Effector memory CD4-positive, alpha-beta T cell (primary cell): ENCODE measurements at regions not wholly inside any gene's neighbourhood (a gene's known extent, or its start where the extent isn't known, plus 50 kb on each side); places are given as distances from the start of the nearest gene placed in this dataset.

Experiments used
- DNase-seq, 3 donors: peaks; one replicate each; pipeline ENCODE4 v3.0.0-alpha.2; 2020
- H3K27ac ChIP-seq: 2 replicates; pipeline ENCODE4 v1.7.0; 2013; ENCODE audit warnings: mild to moderate bottlenecking, low read length, moderate library complexity; ENCODE audit not compliant: insufficient read depth, poor library complexity, severe bottlenecking
- H3K27me3 ChIP-seq: replicated peaks from 2 replicates; pipeline ENCODE4 v1.7.0; 2013; ENCODE audit warnings: mild to moderate bottlenecking, low read length; ENCODE audit not compliant: insufficient read depth, control insufficient read depth, poor library complexity, severe bottlenecking
- H3K36me3 ChIP-seq: 2 replicates; pipeline ENCODE4 v1.7.0; 2013; ENCODE audit warnings: mild to moderate bottlenecking, low read length, moderate library complexity; ENCODE audit not compliant: control insufficient read depth, insufficient read depth
- H3K4me1 ChIP-seq: 2 replicates; pipeline ENCODE4 v1.7.0; 2013; ENCODE audit warnings: low read length, mild to moderate bottlenecking; ENCODE audit not compliant: control insufficient read depth, insufficient read depth, poor library complexity, severe bottlenecking
- H3K4me3 ChIP-seq: 2 replicates; pipeline ENCODE4 v1.7.0; 2013; ENCODE audit warnings: low read length, low read depth, mild to moderate bottlenecking; ENCODE audit not compliant: insufficient read depth, poor library complexity, severe bottlenecking
- H3K9me3 ChIP-seq: 2 replicates; pipeline ENCODE4 v1.7.0; 2013; ENCODE audit warnings: mild to moderate bottlenecking, low read length, moderate library complexity; ENCODE audit not compliant: control insufficient read depth

DNA sequence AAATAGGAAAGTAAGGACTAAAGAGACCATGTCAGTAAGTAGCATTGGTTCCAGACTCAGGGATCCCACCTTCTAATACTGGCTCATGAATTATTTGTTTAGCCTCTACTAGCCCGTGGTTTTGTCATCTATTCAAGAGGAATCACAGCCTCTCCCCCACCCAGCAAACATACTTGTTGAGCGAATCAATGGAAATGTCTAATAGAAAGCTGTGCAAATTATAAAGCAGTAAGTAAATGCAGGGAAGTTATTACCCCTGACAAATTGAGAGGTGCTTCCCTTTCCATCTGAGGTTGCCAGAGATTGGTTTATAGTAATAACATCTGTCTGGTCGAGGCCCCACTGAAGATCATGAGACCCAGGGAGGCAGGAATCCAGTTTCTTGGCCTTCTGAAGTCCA, 219.3 kb upstream of the OSR1 start:
- no peaks in the 10 kb centered on the region for H3K27me3 ChIP-seq
- H3K4me3 ChIP-seq: no peak overlapping the region
- no peak for DNase-seq
- no peaks in the 10 kb centered on the region for H3K36me3 ChIP-seq
- no peaks in the 10 kb centered on the region for H3K4me1 ChIP-seq
- no peaks in the 10 kb centered on the region for H3K9me3 ChIP-seq
- no peak overlapping the region for H3K27ac ChIP-seq

DNA sequence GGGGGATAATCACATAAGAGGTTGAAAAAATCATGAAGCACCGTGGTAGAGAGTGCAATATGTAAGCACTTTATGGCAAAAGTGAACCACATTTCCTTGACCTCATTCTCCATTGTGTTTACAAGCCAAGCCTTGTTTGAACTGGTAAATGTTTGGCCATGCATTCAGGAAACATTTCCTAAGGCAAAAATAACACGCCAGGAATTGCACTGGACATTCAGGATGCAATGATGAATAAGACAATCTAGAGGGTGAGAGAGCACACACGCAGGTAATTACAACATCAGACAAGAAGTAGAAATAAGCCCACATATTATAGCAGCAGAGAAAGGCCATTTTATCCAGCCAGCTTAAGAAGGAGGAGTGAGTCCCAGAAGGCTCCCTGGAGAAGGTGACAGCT, 218.0 kb upstream of the OSR1 start:
- no peak overlapping the region for H3K27ac ChIP-seq
- DNase-seq: no peak

DNA sequence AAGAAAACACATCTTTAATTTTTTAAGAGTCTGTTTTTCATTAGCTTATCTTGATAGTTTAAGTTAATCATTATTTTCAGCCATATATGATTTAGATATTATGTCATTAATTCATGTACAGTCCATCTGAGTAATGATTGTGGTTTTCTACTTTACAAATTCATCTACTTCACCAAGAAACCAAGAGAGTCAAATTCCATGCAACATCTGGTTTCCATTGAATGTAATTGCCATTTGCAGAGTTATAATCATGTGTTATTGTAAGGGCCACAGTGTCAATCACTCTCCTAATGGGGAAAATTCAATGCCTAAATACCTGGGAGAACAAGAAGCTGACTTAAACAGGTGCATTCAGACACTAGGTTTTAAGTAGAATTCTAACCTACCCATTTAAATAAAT, 217.2 kb upstream of the OSR1 start:
- H3K4me3 ChIP-seq: no peak overlapping the region
- no peak for DNase-seq
- no peaks in the 10 kb centered on the region for H3K27me3 ChIP-seq
- H3K9me3 ChIP-seq: no peaks in the 10 kb centered on the region
- H3K36me3 ChIP-seq: no peaks in the 10 kb centered on the region
- H3K4me1 ChIP-seq: no peaks in the 10 kb centered on the region
- no peak overlapping the region for H3K27ac ChIP-seq

More for the DNA sequence above, 218.0 kb upstream of the OSR1 start:
- no peak overlapping the region for H3K4me3 ChIP-seq
- no peaks in the 10 kb centered on the region for H3K4me1 ChIP-seq
- H3K36me3 ChIP-seq: no peaks in the 10 kb centered on the region
- no peaks in the 10 kb centered on the region for H3K9me3 ChIP-seq
- H3K27me3 ChIP-seq: no peaks in the 10 kb centered on the region

DNA sequence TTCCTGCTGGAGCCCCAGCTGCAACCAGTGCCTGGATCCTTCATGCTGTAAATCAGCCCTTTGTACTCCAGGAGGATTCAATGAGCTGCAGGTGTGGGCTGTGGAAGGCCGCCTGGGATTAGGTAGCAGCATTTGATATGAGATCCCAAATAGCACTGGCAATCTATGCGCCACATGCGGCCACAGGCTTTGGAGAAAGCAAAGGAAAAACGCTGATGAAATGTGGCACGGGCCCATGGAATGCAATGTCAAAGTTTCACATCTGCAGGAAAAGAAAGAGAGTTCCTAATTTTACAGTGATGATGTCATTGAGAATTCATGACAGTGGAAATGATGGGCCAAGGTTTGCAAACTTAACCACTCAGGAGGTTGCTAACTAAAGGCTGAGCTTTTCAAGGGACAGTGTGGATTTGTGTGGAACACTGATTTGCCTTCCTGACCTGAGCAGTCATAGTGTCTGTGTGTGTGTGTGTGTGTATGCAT, 216.4 kb upstream of the OSR1 start:
- Histone ChIP-seq H3K27ac (no peak overlapping the region), H3K9me3 (no peaks in the 10 kb centered on the region), H3K27me3 (no peaks in the 10 kb centered on the region), H3K4me3 (no peak overlapping the region), H3K4me1 (no peaks in the 10 kb centered on the region), H3K36me3 (no peaks in the 10 kb centered on the region)
- DNase-seq: no peak

DNA sequence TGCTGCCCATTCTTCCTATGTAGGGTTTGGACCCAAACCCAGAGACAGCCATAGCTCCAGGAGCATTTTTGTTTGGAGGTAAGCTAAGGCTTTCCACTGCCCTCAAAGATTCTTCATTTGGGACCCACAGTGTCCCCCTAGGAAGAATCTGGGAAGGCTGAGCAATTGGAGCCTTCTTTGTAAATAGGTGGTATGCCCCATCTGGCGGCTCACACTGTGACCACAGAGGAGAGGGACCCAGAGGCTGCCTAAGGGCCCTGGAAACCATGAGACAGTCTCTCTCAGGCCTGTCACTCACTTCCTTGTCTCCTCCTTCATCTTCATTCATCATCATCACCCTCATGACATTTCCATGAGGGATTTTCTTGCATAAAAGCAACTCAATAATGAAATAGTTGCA, 215.4 kb upstream of the OSR1 start:
- Histone ChIP-seq H3K9me3 (no peaks in the 10 kb centered on the region), H3K27me3 (no peaks in the 10 kb centered on the region), H3K36me3 (no peaks in the 10 kb centered on the region), H3K27ac (no peak overlapping the region), H3K4me1 (no peaks in the 10 kb centered on the region), H3K4me3 (no peak overlapping the region)
- no peak for DNase-seq

DNA sequence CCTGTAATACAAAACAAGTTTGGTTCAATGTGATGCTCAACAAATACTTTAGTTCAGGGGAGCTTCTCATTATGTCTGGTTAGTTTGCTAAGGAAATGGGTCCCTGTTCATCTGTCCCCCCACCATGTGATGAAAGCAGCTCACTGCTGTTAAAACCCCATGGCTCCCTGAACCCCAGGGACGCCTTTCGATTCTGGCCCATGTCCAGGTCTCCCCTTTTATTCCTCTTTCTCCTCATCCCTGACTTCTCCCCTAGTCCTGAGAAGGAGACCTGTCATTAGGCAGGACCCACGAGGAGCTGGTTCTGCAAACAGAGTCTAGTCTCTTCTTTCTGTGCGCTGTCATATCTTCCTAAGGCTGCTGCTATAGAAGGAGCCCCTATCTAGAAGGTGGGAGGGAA, 213.3 kb upstream of the OSR1 start:
- no peaks in the 10 kb centered on the region for H3K9me3 ChIP-seq
- DNase-seq: no peak
- H3K27me3 ChIP-seq: no peaks in the 10 kb centered on the region
- no peaks in the 10 kb centered on the region for H3K36me3 ChIP-seq
- no peak overlapping the region for H3K27ac ChIP-seq
- no peaks in the 10 kb centered on the region for H3K4me1 ChIP-seq
- H3K4me3 ChIP-seq: no peak overlapping the region

DNA sequence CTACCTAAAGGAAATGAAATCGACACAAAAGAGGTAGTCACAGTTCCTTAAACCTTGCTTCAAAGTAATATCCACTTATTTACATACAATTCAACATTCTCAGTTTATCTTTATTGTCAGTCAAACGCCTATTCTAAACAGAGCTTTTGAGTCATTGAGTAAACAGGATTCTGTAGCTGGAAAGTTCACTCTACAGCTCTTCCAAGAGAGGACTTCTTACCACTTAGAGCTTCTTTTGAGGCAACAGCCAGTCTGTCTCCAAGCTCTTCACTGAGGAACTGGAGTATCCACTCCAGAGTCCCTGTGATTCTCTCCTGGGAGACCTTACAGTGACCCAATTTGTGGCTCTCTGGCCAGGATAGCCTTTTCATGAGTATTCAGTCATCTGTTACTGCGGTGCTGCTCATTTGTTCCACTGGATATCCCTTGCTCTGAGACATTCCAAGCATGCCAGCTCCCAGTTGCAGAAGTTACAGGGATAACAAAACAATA, 210.9 kb upstream of the OSR1 start:
- no peaks in the 10 kb centered on the region for H3K9me3 ChIP-seq
- DNase-seq: no peak
- H3K27ac ChIP-seq: no peak overlapping the region
- no peaks in the 10 kb centered on the region for H3K36me3 ChIP-seq
- no peaks in the 10 kb centered on the region for H3K4me1 ChIP-seq
- H3K4me3 ChIP-seq: no peak overlapping the region
- H3K27me3 ChIP-seq: no peaks in the 10 kb centered on the region

DNA sequence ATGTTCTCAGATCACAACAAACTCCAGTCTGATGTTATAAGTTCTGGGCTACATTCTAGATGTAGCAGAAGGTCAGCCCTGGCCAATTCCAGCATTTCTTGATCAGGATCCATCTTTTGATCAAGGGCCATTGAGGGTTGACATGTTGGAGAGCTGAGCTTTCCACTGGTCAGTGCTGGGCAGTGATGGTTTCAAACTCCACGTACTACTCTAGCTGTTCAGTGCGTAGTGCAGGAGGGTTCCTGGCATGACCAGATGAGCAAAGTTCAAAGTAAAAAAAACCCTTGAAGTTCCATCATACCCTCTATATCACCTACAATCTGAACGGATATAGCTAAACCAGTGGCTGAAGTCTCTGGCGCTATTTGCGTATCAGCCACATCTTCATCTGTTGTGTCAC, 210.4 kb upstream of the OSR1 start:
- H3K27ac ChIP-seq: no peak overlapping the region
- no peaks in the 10 kb centered on the region for H3K27me3 ChIP-seq
- no peaks in the 10 kb centered on the region for H3K4me1 ChIP-seq
- no peak overlapping the region for H3K4me3 ChIP-seq
- no peak for DNase-seq
- no peaks in the 10 kb centered on the region for H3K9me3 ChIP-seq
- H3K36me3 ChIP-seq: no peaks in the 10 kb centered on the region

DNA sequence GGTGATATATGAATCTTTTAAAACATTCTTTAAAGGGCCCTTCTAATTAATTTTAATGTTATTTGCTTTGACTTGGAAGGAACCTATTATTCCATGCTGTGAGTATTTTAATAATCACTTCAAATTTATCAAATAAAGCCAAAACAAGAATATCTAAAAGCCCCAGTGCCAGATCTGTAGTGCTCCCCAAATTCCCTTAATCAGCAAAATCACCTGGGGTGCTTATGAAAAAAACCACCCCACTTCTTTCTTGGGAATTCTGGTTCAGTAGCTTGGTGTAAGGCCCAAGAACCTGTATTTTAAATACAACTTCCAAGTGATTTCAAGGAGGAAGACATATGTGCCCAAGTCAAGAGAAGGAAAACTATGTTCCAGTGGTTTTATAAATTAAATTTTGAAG, 202.4 kb upstream of the OSR1 start:
- H3K4me3 ChIP-seq: no peak overlapping the region
- H3K4me1 ChIP-seq: no peaks in the 10 kb centered on the region
- H3K36me3 ChIP-seq: no peaks in the 10 kb centered on the region
- no peak overlapping the region for H3K27ac ChIP-seq
- H3K27me3 ChIP-seq: no peaks in the 10 kb centered on the region
- no peak for DNase-seq
- H3K9me3 ChIP-seq: no peaks in the 10 kb centered on the region

DNA sequence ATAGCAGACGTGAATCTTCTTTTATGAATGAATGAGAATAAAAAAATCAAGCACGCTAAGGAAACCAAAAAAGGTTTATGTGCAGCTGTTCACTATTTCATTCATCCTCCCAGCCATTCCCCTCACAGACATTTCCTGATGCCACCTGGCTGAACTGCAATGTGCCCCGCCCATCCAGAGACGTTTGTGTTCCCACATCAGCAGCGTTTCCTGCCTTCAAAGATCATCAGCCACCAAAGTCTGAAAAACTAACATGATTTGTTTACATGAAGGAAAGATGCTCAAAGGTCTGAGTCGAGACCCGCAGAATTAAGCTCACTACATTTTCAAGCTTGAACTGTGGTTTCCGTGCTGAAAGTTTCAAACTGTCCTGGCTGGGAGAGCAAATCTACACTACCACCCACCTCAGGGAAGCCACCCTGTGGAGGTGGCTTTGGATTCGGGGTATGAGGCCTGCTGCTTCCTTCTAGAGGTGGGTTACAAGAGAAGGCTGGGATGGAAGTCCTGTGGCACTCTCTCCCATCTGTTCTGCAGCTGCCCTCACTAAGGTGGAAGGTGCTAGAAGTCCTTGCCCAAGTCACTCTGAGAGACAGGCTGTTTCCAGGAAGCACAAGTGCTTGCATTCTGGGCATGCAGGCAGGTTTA, 201.3 kb upstream of the OSR1 start:
- H3K9me3 ChIP-seq: no peaks in the 10 kb centered on the region
- H3K27ac ChIP-seq: no peak overlapping the region
- no peak for DNase-seq
- no peaks in the 10 kb centered on the region for H3K27me3 ChIP-seq
- H3K4me1 ChIP-seq: no peaks in the 10 kb centered on the region
- no peak overlapping the region for H3K4me3 ChIP-seq
- no peaks in the 10 kb centered on the region for H3K36me3 ChIP-seq
